Mesendoderm (in vitro differentiated cells): ENCODE measurements at regions not wholly inside any gene's neighbourhood (a gene's known extent, or its start where the extent isn't known, plus 50 kb on each side); places are given as distances from the start of the nearest gene placed in this dataset.

Experiments used
- DNase-seq: peaks from one replicate; pipeline ENCODE4 v3.0.0; 2013
- H2AK5ac ChIP-seq: 2 replicates; pipeline ENCODE4 v1.6.1; 2013; ENCODE audit warnings: low read length, inconsistent platforms
- H2BK120ac ChIP-seq: 2 replicates; pipeline ENCODE4 v1.6.1; 2013; ENCODE audit warnings: low read depth, mild to moderate bottlenecking, low read length, moderate library complexity, mixed read lengths
- H2BK15ac ChIP-seq: replicated peaks from 2 replicates; pipeline ENCODE4 v1.6.1; 2013; ENCODE audit warnings: low read depth, mild to moderate bottlenecking, moderate library complexity
- H2BK5ac ChIP-seq: 2 replicates; pipeline ENCODE4 v1.6.1; 2013; ENCODE audit warnings: low read length, inconsistent platforms
- H3K18ac ChIP-seq: 2 replicates; pipeline ENCODE4 v1.6.1; 2013; ENCODE audit warnings: mild to moderate bottlenecking, low read length, mixed read lengths
- H3K23ac ChIP-seq: one replicate; pipeline ENCODE4 v1.6.1; 2013; ENCODE audit warnings: low read length
- H3K27ac ChIP-seq: 2 replicates; pipeline ENCODE4 v1.5.1; 2013; ENCODE audit warnings: low read depth, mild to moderate bottlenecking, inconsistent platforms, low read length, moderate library complexity
- H3K27me3 ChIP-seq: 2 replicates; pipeline ENCODE4 v1.6.1; 2013; ENCODE audit warnings: low read length, control low read depth, mild to moderate bottlenecking, inconsistent platforms; ENCODE audit not compliant: insufficient read depth, poor library complexity
- H3K36me3 ChIP-seq: 2 replicates; pipeline ENCODE4 v1.6.1; 2013; ENCODE audit warnings: low read length, inconsistent platforms; ENCODE audit not compliant: control insufficient read depth, insufficient read depth
- H3K4ac ChIP-seq: one replicate; pipeline ENCODE4 v1.6.1; 2013; ENCODE audit warnings: low read depth, mild to moderate bottlenecking, low read length, moderate library complexity
- H3K4me1 ChIP-seq: 2 replicates; pipeline ENCODE4 v1.6.1; 2013; ENCODE audit warnings: low read depth, low read length, inconsistent platforms; ENCODE audit not compliant: control insufficient read depth
- H3K4me2 ChIP-seq: 2 replicates; pipeline ENCODE4 v1.6.1; 2013; ENCODE audit warnings: low read length
- H3K4me3 ChIP-seq: 2 replicates; pipeline ENCODE4 v1.5.1; 2013; ENCODE audit warnings: mild to moderate bottlenecking, low read length
- H3K56ac ChIP-seq: one replicate; pipeline ENCODE4 v1.6.1; 2013; ENCODE audit warnings: low read length
- H3K79me1 ChIP-seq: 2 replicates; pipeline ENCODE4 v1.6.1; 2013; ENCODE audit warnings: low read length, inconsistent platforms
- H3K79me2 ChIP-seq: 2 replicates; pipeline ENCODE4 v1.6.1; 2013; ENCODE audit warnings: mild to moderate bottlenecking, low read length; ENCODE audit not compliant: control insufficient read depth, insufficient read depth
- H3K9ac ChIP-seq: 2 replicates; pipeline ENCODE4 v1.6.1; 2013; ENCODE audit warnings: low read length, inconsistent platforms
- H4K5ac ChIP-seq: one replicate; pipeline ENCODE4 v1.6.1; 2013; ENCODE audit warnings: low read length
- H4K8ac ChIP-seq: one replicate; pipeline ENCODE4 v1.6.1; 2013; ENCODE audit warnings: low read depth, mild to moderate bottlenecking, control low read depth, low read length, moderate library complexity
- WGBS: extraction: QIAGEN DNeasy Blood & Tissue Kit; methylation state at CpG from one replicate; pipeline ENCODE4 v1.1.7; 2013; ENCODE audit warnings: low lambda C conversion rate, missing lambda C conversion rate; ENCODE audit not compliant: insufficient coverage; ENCODE audit errors: extremely low coverage; 5-methylcytosine and 5-hydroxymethylcytosine counted together

DNA sequence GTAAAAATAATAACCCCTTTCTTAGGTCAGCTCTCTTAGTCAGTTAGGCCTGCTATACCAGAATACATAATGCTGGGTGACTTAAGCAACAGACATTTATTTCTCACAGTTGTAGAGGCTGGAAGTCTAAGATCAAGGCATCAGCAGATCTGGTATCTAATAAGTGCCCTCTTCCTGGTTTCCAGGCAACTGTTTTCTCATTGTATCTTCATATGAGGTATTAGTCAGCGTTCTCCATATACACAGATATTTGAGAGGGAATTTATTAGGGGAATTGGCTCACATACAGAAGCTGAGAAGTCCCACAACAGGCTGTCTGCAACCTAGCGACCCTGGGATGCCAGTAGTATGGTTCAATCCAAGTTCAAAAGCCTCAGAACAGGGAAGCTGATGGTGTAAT, 896.0 kb downstream of the GALC start:
- no CpG with 5 or more reads among the region's 2 CpGs for WGBS
- H4K8ac ChIP-seq: no peak overlapping the region
- no peak overlapping the region for H3K27ac ChIP-seq
- no peak overlapping the region for H3K9ac ChIP-seq
- H3K23ac ChIP-seq: no peak overlapping the region
- H2AK5ac ChIP-seq: no peak overlapping the region
- H2BK15ac ChIP-seq: no peak overlapping the region
- H3K56ac ChIP-seq: no peak overlapping the region
- H3K79me1 ChIP-seq: no peaks in the 10 kb centered on the region
- H3K4me2 ChIP-seq: no peak overlapping the region
- no peaks in the 10 kb centered on the region for H3K79me2 ChIP-seq
- H3K4ac ChIP-seq: no peak overlapping the region
- no peak overlapping the region for H3K18ac ChIP-seq
- no peak for DNase-seq
- no peak overlapping the region for H2BK5ac ChIP-seq
- no peaks in the 10 kb centered on the region for H3K27me3 ChIP-seq
- H2BK120ac ChIP-seq: no peak overlapping the region
- no peak overlapping the region for H4K5ac ChIP-seq
- H3K4me3 ChIP-seq: no peak overlapping the region
- no peaks in the 10 kb centered on the region for H3K4me1 ChIP-seq
- H3K36me3 ChIP-seq: no peaks in the 10 kb centered on the region

DNA sequence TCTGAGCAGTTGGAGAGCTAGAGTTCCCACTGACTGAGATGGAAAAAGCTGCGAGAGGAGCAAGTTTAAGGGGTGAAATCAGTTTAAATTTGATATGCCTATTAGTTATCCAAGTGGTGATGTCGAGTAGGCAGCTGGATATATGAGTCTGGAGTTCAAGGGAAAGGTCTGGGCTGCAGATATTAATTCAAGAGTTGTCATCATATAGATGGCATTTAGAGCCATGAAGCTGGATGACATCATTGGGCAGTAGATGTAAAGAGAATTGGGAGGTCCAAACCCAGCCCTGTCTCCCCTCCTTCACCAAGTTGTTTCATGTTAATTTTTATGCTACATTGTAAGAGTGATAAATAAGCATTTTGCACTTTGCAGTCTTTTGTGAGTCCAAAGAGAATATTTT, 898.1 kb downstream of the GALC start:
- Histone ChIP-seq H4K8ac (no peak overlapping the region), H2BK5ac (no peak overlapping the region), H3K56ac (no peak overlapping the region), H4K5ac (no peak overlapping the region), H3K9ac (no peak overlapping the region), H3K4me2 (no peak overlapping the region), H3K79me2 (no peaks in the 10 kb centered on the region), H3K18ac (no peak overlapping the region), H3K27ac (no peak overlapping the region), H2AK5ac (no peak overlapping the region), H3K4me3 (no peak overlapping the region), H3K23ac (no peak overlapping the region), H3K36me3 (no peaks in the 10 kb centered on the region), H3K4me1 (no peaks in the 10 kb centered on the region), H2BK120ac (no peak overlapping the region), H3K27me3 (no peaks in the 10 kb centered on the region), H2BK15ac (no peak overlapping the region), H3K4ac (no peak overlapping the region), H3K79me1 (no peaks in the 10 kb centered on the region)
- no peak for DNase-seq
- no CpG with 5 or more reads among the region's 2 CpGs for WGBS

DNA sequence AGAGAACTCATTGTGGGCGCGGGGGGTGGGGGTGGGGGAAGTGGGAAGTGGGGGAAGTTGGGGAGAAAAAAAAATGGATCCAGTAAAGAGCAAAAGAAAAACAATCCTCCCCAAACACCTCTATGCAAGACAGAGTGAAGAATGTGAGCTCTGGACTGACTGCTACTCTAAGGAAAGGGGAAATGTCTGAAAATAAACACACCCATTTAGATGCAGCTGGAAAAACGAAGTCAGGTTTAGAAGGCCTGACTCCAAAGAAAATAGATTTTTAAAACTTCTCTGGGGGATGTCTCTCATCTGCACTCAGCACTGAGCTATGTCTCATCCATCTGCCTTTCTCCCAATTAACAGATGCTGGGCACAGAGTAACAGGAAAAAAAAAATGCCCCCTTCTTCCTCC, 904.4 kb downstream of the GALC start:
- Histone ChIP-seq H3K36me3 (no peaks in the 10 kb centered on the region), H3K18ac (no peak overlapping the region), H3K27ac (no peak overlapping the region), H2AK5ac (no peak overlapping the region), H3K56ac (no peak overlapping the region), H2BK5ac (no peak overlapping the region), H3K4me2 (no peak overlapping the region), H2BK120ac (no peak overlapping the region), H3K4me1 (no peaks in the 10 kb centered on the region), H3K9ac (no peak overlapping the region), H3K23ac (no peak overlapping the region), H4K5ac (no peak overlapping the region), H3K4ac (no peak overlapping the region), H2BK15ac (no peak overlapping the region), H3K79me2 (no peaks in the 10 kb centered on the region), H4K8ac (no peak overlapping the region), H3K79me1 (no peaks in the 10 kb centered on the region), H3K27me3 (no peaks in the 10 kb centered on the region), H3K4me3 (no peak overlapping the region)
- no CpG with 5 or more reads among the region's 3 CpGs for WGBS
- DNase-seq: no peak

DNA sequence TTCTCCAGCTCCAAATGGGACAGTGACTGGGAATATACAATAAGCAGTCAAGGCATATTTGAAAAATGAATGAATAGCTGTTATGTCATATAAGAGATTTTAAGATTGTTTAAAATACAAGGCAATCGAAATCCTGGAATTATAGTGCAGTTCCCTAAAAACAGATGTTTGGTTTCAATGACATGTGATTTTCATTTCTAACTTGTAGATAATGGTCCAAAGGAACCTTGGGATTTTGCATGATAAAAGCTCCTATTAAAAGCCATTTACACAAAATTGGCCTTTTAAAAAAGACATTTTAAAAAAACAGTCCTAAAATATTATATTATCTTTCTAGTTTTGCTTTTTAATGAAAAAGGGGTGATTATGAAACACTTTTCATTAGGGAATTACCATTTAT, 905.1 kb downstream of the GALC start:
- no peak overlapping the region for H2BK15ac ChIP-seq
- H3K4me3 ChIP-seq: no peak overlapping the region
- WGBS: no CpG with 5 or more reads among the region's 1 CpG
- DNase-seq: no peak
- no peak overlapping the region for H4K8ac ChIP-seq
- H2BK120ac ChIP-seq: no peak overlapping the region
- no peak overlapping the region for H3K4me2 ChIP-seq
- no peaks in the 10 kb centered on the region for H3K4me1 ChIP-seq
- no peak overlapping the region for H3K18ac ChIP-seq
- H2BK5ac ChIP-seq: no peak overlapping the region
- no peak overlapping the region for H3K56ac ChIP-seq
- H3K4ac ChIP-seq: no peak overlapping the region
- H3K79me2 ChIP-seq: no peaks in the 10 kb centered on the region
- no peak overlapping the region for H4K5ac ChIP-seq
- no peaks in the 10 kb centered on the region for H3K27me3 ChIP-seq
- H3K9ac ChIP-seq: no peak overlapping the region
- H3K79me1 ChIP-seq: no peaks in the 10 kb centered on the region
- no peak overlapping the region for H3K23ac ChIP-seq
- no peak overlapping the region for H3K27ac ChIP-seq
- H2AK5ac ChIP-seq: no peak overlapping the region
- no peaks in the 10 kb centered on the region for H3K36me3 ChIP-seq

- no peaks in the 10 kb centered on the region for H3K27me3 ChIP-seq
- H3K79me1 ChIP-seq: no peaks in the 10 kb centered on the region
- H3K4ac ChIP-seq: no peak overlapping the region
- H4K5ac ChIP-seq: no peak overlapping the region
- H3K56ac ChIP-seq: no peak overlapping the region
- DNase-seq: no peak
- no peak overlapping the region for H3K18ac ChIP-seq
- H3K4me1 ChIP-seq: no peaks in the 10 kb centered on the region
- no peak overlapping the region for H3K4me2 ChIP-seq
- H4K8ac ChIP-seq: no peak overlapping the region
- H2BK120ac ChIP-seq: no peak overlapping the region
- H2BK15ac ChIP-seq: no peak overlapping the region
- H2BK5ac ChIP-seq: no peak overlapping the region
- H2AK5ac ChIP-seq: no peak overlapping the region
- H3K23ac ChIP-seq: no peak overlapping the region
- H3K79me2 ChIP-seq: no peaks in the 10 kb centered on the region
- no peak overlapping the region for H3K9ac ChIP-seq
- H3K4me3 ChIP-seq: no peak overlapping the region
- no peaks in the 10 kb centered on the region for H3K36me3 ChIP-seq
- WGBS: no CpG with 5 or more reads among the region's 1 CpG
- no peak overlapping the region for H3K27ac ChIP-seq
Measured at GRCh38 chr14:87084908-87085307, 908.1 kb downstream of the GALC start.

- Histone ChIP-seq H4K5ac (no peak overlapping the region), H2BK15ac (no peak overlapping the region), H3K18ac (no peak overlapping the region), H3K4me3 (no peak overlapping the region), H4K8ac (no peak overlapping the region), H3K79me2 (no peaks in the 10 kb centered on the region), H3K27ac (no peak overlapping the region), H2BK5ac (no peak overlapping the region), H2BK120ac (no peak overlapping the region), H3K79me1 (no peaks in the 10 kb centered on the region), H3K4ac (no peak overlapping the region), H3K23ac (no peak overlapping the region), H3K4me2 (no peak overlapping the region), H3K27me3 (no peaks in the 10 kb centered on the region), H3K9ac (no peak overlapping the region), H3K36me3 (no peaks in the 10 kb centered on the region), H3K4me1 (no peaks in the 10 kb centered on the region), H3K56ac (no peak overlapping the region), H2AK5ac (no peak overlapping the region)
- no peak for DNase-seq
Measured at GRCh38 chr14:87082917-87083316, 910.1 kb downstream of the GALC start.
